Liver (tissue), 7 donors: ENCODE measurements at regions not wholly inside any gene's neighbourhood (a gene's known extent, or its start where the extent isn't known, plus 50 kb on each side); places are given as distances from the start of the nearest gene placed in this dataset.

Experiments used
- DNase-seq: peaks from one replicate; pipeline ENCODE4 v3.0.0-alpha.2; 2017; ENCODE audit warnings: low spot score
- H3K27ac ChIP-seq, 2 donors: one replicate each; pipeline ENCODE4 v1.7.0; 2013; ENCODE audit warnings: inconsistent platforms in 2 of 2, low read length in 2 of 2, control low read depth in 1 of 2, low read depth in 1 of 2, mild to moderate bottlenecking in 1 of 2
- H3K27me3 ChIP-seq, 4 donors: one replicate each; pipeline versions ENCODE4 v1.6.1 to v1.7.0; 2013; ENCODE audit warnings: low read length in 3 of 4, inconsistent platforms in 1 of 4, mild to moderate bottlenecking in 1 of 4, moderate library complexity in 1 of 4; ENCODE audit not compliant: control insufficient read depth in 4 of 4, insufficient read depth in 4 of 4
- H3K36me3 ChIP-seq, 4 donors: one replicate each; pipeline versions ENCODE4 v1.6.1 to v1.7.0; 2013; ENCODE audit warnings: low read length in 3 of 4, mild to moderate bottlenecking in 3 of 4, low read depth in 1 of 4, moderate library complexity in 1 of 4; ENCODE audit not compliant: control insufficient read depth in 4 of 4, insufficient read depth in 3 of 4
- H3K4me1 ChIP-seq, 4 donors: one replicate each; pipeline versions ENCODE4 v1.6.1 to v1.7.0; 2013; ENCODE audit warnings: low read length in 3 of 4, mild to moderate bottlenecking in 3 of 4, moderate library complexity in 1 of 4; ENCODE audit not compliant: control insufficient read depth in 4 of 4, insufficient read depth in 4 of 4
- H3K4me3 ChIP-seq, 3 donors: one replicate each; pipeline versions ENCODE4 v1.6.1 to v1.7.0; 2013; ENCODE audit warnings: low read length in 3 of 3, control low read depth in 1 of 3, low read depth in 1 of 3, mild to moderate bottlenecking in 1 of 3
- H3K9ac ChIP-seq, 2 donors: one replicate each; pipeline ENCODE4 v1.7.0; 2013; ENCODE audit warnings: low read length in 2 of 2, mild to moderate bottlenecking in 2 of 2, moderate library complexity in 2 of 2, control low read depth in 1 of 2, low read depth in 1 of 2
- H3K9me3 ChIP-seq, 4 donors: one replicate each; pipeline versions ENCODE4 v1.6.1 to v1.7.0; 2013; ENCODE audit warnings: low read length in 3 of 4; ENCODE audit not compliant: control insufficient read depth in 4 of 4
- ATF3 ChIP-seq: IDR thresholded peaks from 2 replicates; pipeline ENCODE4 v1.6.1; 2016; ENCODE audit warnings: antibody characterized with exemption
- FOXA1 ChIP-seq: IDR thresholded peaks from 2 replicates; pipeline ENCODE4 v1.6.1; 2016; ENCODE audit warnings: antibody characterized with exemption
- GABPA ChIP-seq, 2 donors: IDR thresholded peaks in 1 of 2; conservative IDR thresholded peaks in 1 of 2; 2 replicates each; pipeline ENCODE4 v1.6.1; 2016; ENCODE audit warnings: antibody characterized with exemption in 2 of 2, mild to moderate bottlenecking in 1 of 2, moderate library complexity in 1 of 2
- HNF4A ChIP-seq, 2 donors: conservative IDR thresholded peaks; 2 replicates each; pipeline ENCODE4 v1.6.1; 2016; ENCODE audit warnings: antibody characterized with exemption in 2 of 2, mild to moderate bottlenecking in 2 of 2
- HNF4G ChIP-seq: IDR thresholded peaks from 2 replicates; pipeline ENCODE4 v1.6.1; 2016; ENCODE audit warnings: antibody characterized with exemption
- JUND ChIP-seq, 2 donors: IDR thresholded peaks; 2 replicates each; pipeline ENCODE4 v1.6.1; 2016; ENCODE audit warnings: antibody characterized with exemption in 2 of 2
- MAX ChIP-seq: IDR thresholded peaks from 2 replicates; pipeline ENCODE4 v1.6.1; 2016; ENCODE audit warnings: antibody characterized with exemption
- NR2F2 ChIP-seq: IDR thresholded peaks from 2 replicates; pipeline ENCODE4 v1.6.1; 2016; ENCODE audit warnings: antibody characterized with exemption
- RAD21 ChIP-seq, 2 donors: IDR thresholded peaks; 2 replicates each; pipeline ENCODE4 v1.6.1; 2016; ENCODE audit warnings: antibody characterized with exemption in 2 of 2, mild to moderate bottlenecking in 2 of 2
- REST ChIP-seq: IDR thresholded peaks from 2 replicates; pipeline ENCODE4 v1.6.1; 2016; ENCODE audit warnings: antibody characterized with exemption, mild to moderate bottlenecking
- RXRA ChIP-seq, 2 donors: IDR thresholded peaks; 2 replicates each; pipeline ENCODE4 v1.6.1; 2017 to 2018; ENCODE audit warnings: antibody characterized with exemption in 2 of 2, mild to moderate bottlenecking in 1 of 2
- TAF1 ChIP-seq: conservative IDR thresholded peaks from 2 replicates; pipeline ENCODE4 v1.6.1; 2016; ENCODE audit warnings: antibody characterized with exemption, mild to moderate bottlenecking
- ZBTB33 ChIP-seq: IDR thresholded peaks from 2 replicates; pipeline ENCODE4 v1.6.1; 2016; ENCODE audit warnings: antibody characterized with exemption
- WGBS: extraction: QIAGEN DNeasy Blood & Tissue Kit; methylation state at CpG from one replicate; pipeline ENCODE4 v1.1.7; 2013; 5-methylcytosine and 5-hydroxymethylcytosine counted together
- donor health status: healthy.
- donor health status: healthy.
- donor health status: healthy.
- donor health status: healthy.

GRCh38 chr12:125538401-125539199, 473.4 kb downstream of the AACS start:
- DNase-seq = no peak
- Histone ChIP-seq H3K9ac (no peak overlapping the region), H3K4me1 (peaks cover 0 to 2% (median under 1%) of the 10 kb centered on the region in 4 donors), H3K4me3 (no peak overlapping the region), H3K27ac (no peak overlapping the region), H3K9me3 (no peaks in the 10 kb centered on the region), H3K36me3 (no peaks in the 10 kb centered on the region), H3K27me3 (no peaks in the 10 kb centered on the region)
- WGBS = 75% methylated on average over 11 of the region's 11 CpGs
- TF ChIP-seq RAD21 (IDR thresholded peaks at IDR 0.05) = no peak
- no peak for TF ChIP-seq ZBTB33
- no peak for TF ChIP-seq MAX
- no peak for TF ChIP-seq TAF1
- TF ChIP-seq JUND (IDR thresholded peaks at IDR 0.05) = no peak
- no peak for TF ChIP-seq REST
- no peak for TF ChIP-seq GABPA (IDR thresholded peaks at IDR 0.05 in 1 of 2, conservative IDR thresholded peaks at IDR 0.05 in 1 of 2)
- TF ChIP-seq HNF4G = no peak
- TF ChIP-seq FOXA1 = no peak
- no peak for TF ChIP-seq HNF4A (conservative IDR thresholded peaks at IDR 0.05)

GRCh38 chr12:125540580-125541204, 475.5 kb downstream of the AACS start:
- TF ChIP-seq ATF3 (no peak), JUND (IDR thresholded peaks at IDR 0.05) (no peak), RAD21 (IDR thresholded peaks at IDR 0.05) (no peak), HNF4A (conservative IDR thresholded peaks at IDR 0.05) (no peak), MAX (no peak), RXRA (IDR thresholded peaks at IDR 0.05) (no peak), NR2F2 (no peak)
- Histone ChIP-seq H3K9ac (no peak overlapping the region), H3K4me3 (no peak overlapping the region), H3K27me3 (no peaks in the 10 kb centered on the region), H3K9me3 (no peaks in the 10 kb centered on the region), H3K36me3 (no peaks in the 10 kb centered on the region), H3K27ac (no peak overlapping the region), H3K4me1 (no peaks in the 10 kb centered on the region)
- DNase-seq = no peak
- 66% methylated on average over 5 of the region's 5 CpGs for WGBS
